B cell (primary cell): ENCODE measurements at regions not wholly inside any gene's neighbourhood (a gene's known extent, or its start where the extent isn't known, plus 50 kb on each side); places are given as distances from the start of the nearest gene placed in this dataset.
"Not testable (repeated sequence)": the region's sequence is repeated elsewhere in the genome, so short reads cannot be mapped to it uniquely, and the experiment has no call there.

ENCODE experiments used
- ATAC-seq: fragments of 200-7000 bp; cut with Tn5 transposase; one replicate; pipeline ENCODE4 v1.10.0; 2021; ENCODE audit warnings: low read depth, mild to moderate bottlenecking, moderate number of reproducible peaks, moderate library complexity
- CTCF ChIA-PET: fragments of 350-600 bp; sonication (Branson Sonifier 250); formaldehyde crosslinking; loops from one replicate; lab custom pipeline; 2021; ENCODE audit warnings: antibody characterized with exemption, inconsistent platforms; lab: Charles Lee
- POLR2A ChIA-PET: fragments of 350-600 bp; sonication (Branson Sonifier 250); formaldehyde crosslinking; loops from one replicate; lab custom pipeline; 2021; ENCODE audit warnings: antibody characterized with exemption; lab: Charles Lee
- DNase-seq: peaks from one replicate; pipeline ENCODE4 v3.0.0; 2013
- H2AFZ ChIP-seq: 2 replicates; pipeline ENCODE4 v1.6.1; 2012; ENCODE audit warnings: mild to moderate bottlenecking, low read depth, low read length; ENCODE audit not compliant: insufficient read depth, poor library complexity, severe bottlenecking
- H3K27ac ChIP-seq, 2 donors: 1 replicate in 1 of 2; 2 replicates in 1 of 2; pipeline ENCODE4 v1.5.1; 2012 to 2013; ENCODE audit warnings: low read length in 2 of 2, mild to moderate bottlenecking in 2 of 2, moderate library complexity in 1 of 2
- H3K27me3 ChIP-seq, 4 experiments: fragments of 200-600 bp in 1 of 4; sonication (generic) in 1 of 4; replicated peaks in 1 of 4; 1 replicate in 2 of 4; 2 replicates in 2 of 4; pipeline versions ENCODE4 v1.6.1 to v1.7.0; 2013 to 2016; ENCODE audit warnings: low read length in 3 of 4, mild to moderate bottlenecking in 2 of 4, mixed read lengths in 1 of 4, moderate library complexity in 1 of 4; ENCODE audit not compliant: insufficient read depth in 4 of 4, control insufficient read depth in 3 of 4; ENCODE audit errors: control extremely low read depth in 1 of 4
- H3K36me3 ChIP-seq, 2 experiments: replicated peaks in 1 of 2; 1 replicate in 1 of 2; 2 replicates in 1 of 2; pipeline versions ENCODE4 v1.6.1 to v1.7.1; 2013; ENCODE audit warnings: low read length in 1 of 2; ENCODE audit not compliant: insufficient read depth in 2 of 2, control insufficient read depth in 1 of 2; ENCODE audit errors: control extremely low read depth in 1 of 2, extremely low read depth in 1 of 2
- H3K4me1 ChIP-seq, 2 donors: fragments of 200-600 bp in 1 of 2; sonication (generic) in 1 of 2; 1 replicate in 1 of 2; 2 replicates in 1 of 2; pipeline versions ENCODE4 v1.5.1 to v1.6.1; 2013 to 2017; ENCODE audit warnings: low read length in 2 of 2; ENCODE audit not compliant: control insufficient read depth in 2 of 2, insufficient read depth in 2 of 2
- H3K4me2 ChIP-seq: replicated peaks from 2 replicates; pipeline ENCODE3; 2012; ENCODE audit warnings: mild to moderate bottlenecking, low read depth, low read length; ENCODE audit not compliant: poor library complexity, severe bottlenecking
- H3K4me3 ChIP-seq, 5 experiments: fragments of 200-600 bp in 1 of 5; sonication (generic) in 1 of 5; 1 replicate in 3 of 5; 2 replicates in 2 of 5; pipeline versions ENCODE4 v1.5.1 to v1.7.0; 2011 to 2016; ENCODE audit warnings: low read length in 4 of 5, mild to moderate bottlenecking in 4 of 5, low read depth in 2 of 5, control low read depth in 1 of 5, moderate library complexity in 1 of 5; ENCODE audit not compliant: insufficient read depth in 1 of 5; ENCODE audit errors: control extremely low read depth in 1 of 5, extremely low read depth in 1 of 5
- H3K79me2 ChIP-seq: fragments of 200-600 bp; sonication (generic); one replicate; pipeline ENCODE4 v1.6.0; 2016; ENCODE audit warnings: low read length; ENCODE audit not compliant: control insufficient read depth, insufficient read depth
- H3K9ac ChIP-seq: fragments of 200-600 bp; sonication (generic); 2 replicates; pipeline ENCODE4 v1.6.1; 2017; ENCODE audit warnings: mild to moderate bottlenecking, low read length, moderate library complexity
- H3K9me3 ChIP-seq, 3 donors: one replicate each; pipeline versions ENCODE4 v1.6.1 to v1.7.1; 2013; ENCODE audit warnings: low read length in 2 of 3; ENCODE audit not compliant: control insufficient read depth in 2 of 3, insufficient read depth in 1 of 3; ENCODE audit errors: control extremely low read depth in 1 of 3
- H4K20me1 ChIP-seq: 2 replicates; pipeline ENCODE4 v1.6.0; 2012; ENCODE audit warnings: mild to moderate bottlenecking, low read length; ENCODE audit not compliant: insufficient read depth, control insufficient read depth, poor library complexity, severe bottlenecking
- H3K27ac Mint-ChIP-seq: one replicate; pipeline ENCODE4 v1.8.0; 2021; ENCODE audit warnings: mixed read lengths
- H3K27me3 Mint-ChIP-seq: one replicate; pipeline ENCODE4 v1.8.0; 2021; ENCODE audit warnings: mixed read lengths
- H3K4me1 Mint-ChIP-seq: one replicate; pipeline ENCODE4 v1.8.0; 2021; ENCODE audit warnings: mixed read lengths
- H3K4me3 Mint-ChIP-seq: one replicate; pipeline ENCODE4 v1.8.0; 2021; ENCODE audit warnings: mixed read lengths
- H3K9me3 Mint-ChIP-seq: one replicate; pipeline ENCODE4 v1.8.0; 2022; ENCODE audit warnings: mixed read lengths; ENCODE audit not compliant: insufficient read depth
- EZH2 ChIP-seq: IDR thresholded peaks from 2 replicates; pipeline ENCODE4 v1.6.1; 2012; ENCODE audit warnings: borderline replicate concordance, low read depth, mild to moderate bottlenecking, moderate library complexity, low read length; ENCODE audit not compliant: insufficient read depth, poor library complexity, severe bottlenecking
- WGBS: methylation state at CpG from one replicate; pipeline ENCODE4 v1.1.5; 2013; ENCODE audit warnings: missing lambda C conversion rate; ENCODE audit not compliant: insufficient coverage; 5-methylcytosine and 5-hydroxymethylcytosine counted together
- intact Hi-C: fragments of 100-400 bp; cut with micrococcal nuclease; formaldehyde crosslinking; loops from one replicate; pipeline ENCODE4 v1.10.0; 2022
- TF ChIP-seq, protein P1 (sequence below): fragments of 200-600 bp; IDR thresholded peaks from one replicate; pipeline ENCODE4 v1.8.0; 2022; ENCODE audit warnings: antibody characterized with exemption, mild to moderate bottlenecking

DNA sequence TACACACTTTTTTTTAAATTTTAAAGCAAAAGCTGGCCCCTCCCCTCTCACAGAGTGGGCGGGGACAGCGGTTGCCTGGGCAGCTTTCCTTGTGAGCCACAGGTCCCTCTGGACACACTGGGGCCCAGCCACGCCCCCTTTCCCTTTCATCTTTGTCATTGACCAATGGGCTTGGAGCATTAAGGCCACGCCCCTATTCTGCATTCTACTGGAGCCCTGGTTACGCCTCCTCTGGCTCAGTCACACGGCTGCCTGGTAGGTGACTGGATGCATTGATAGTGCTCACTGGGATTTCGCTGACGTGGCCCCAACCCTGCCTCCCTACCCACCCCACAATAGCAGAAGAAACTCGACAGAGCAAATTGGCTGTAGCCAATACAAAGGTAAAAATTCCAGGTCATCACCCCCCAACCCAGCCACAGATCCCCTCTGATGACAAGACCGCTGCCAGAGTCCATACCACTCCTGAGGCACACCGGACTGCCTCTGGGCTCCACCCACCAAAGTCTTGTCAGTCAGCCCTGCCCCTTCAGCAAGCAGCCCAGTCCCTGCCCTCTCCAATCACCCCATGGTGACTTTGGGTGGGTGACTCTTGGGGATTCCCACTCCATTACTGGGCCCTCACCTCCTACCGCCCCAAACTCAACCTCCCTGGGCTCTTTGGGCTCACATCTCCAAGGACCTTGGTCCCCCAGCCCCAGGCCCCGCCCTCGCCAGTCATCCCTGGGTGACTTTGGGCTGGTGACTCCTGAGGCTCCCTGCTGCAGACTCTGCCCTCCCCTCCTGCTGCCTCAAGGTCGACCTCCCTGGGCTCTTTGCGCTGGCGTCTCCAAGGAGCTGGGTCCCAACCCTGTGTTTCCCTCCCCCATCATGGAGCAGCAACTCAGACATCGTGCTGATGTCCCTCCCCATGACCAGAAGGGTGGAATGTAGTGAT lies 112.2 kb upstream of the FAN1 start:
- intact Hi-C loops: no loop called here
- WGBS: 97% methylated on average over 10 of the region's 18 CpGs
- Histone ChIP-seq H4K20me1 (no peaks in the 10 kb centered on the region), H3K4me2 (no peak overlapping the region), H3K9me3 (no peaks in the 10 kb centered on the region), H3K27ac (no peak overlapping the region), H2AFZ (no peak overlapping the region), H3K36me3 (no peaks in the 10 kb centered on the region), H3K27me3 (no peaks in the 10 kb centered on the region), H3K79me2 (no peaks in the 10 kb centered on the region), H3K9ac (no peak overlapping the region), H3K4me1 (no peaks in the 10 kb centered on the region), H3K4me3 (no peak overlapping the region)
- ChIA-PET POLR2A (no interaction called here), CTCF (interaction anchor here (0.6 kb wide), 1 partner anchor 699 kb away, joined by 3 read pairs; no protein-coding TSS in a partner anchor)
- H3K27ac Mint-ChIP-seq: no peak overlapping the region
- no peaks in the 10 kb centered on the region for H3K9me3 Mint-ChIP-seq
- no peaks in the 10 kb centered on the region for H3K4me1 Mint-ChIP-seq
- no peak for ATAC-seq
- no peak for TF ChIP-seq EZH2
- TF ChIP-seq, protein P1, sequence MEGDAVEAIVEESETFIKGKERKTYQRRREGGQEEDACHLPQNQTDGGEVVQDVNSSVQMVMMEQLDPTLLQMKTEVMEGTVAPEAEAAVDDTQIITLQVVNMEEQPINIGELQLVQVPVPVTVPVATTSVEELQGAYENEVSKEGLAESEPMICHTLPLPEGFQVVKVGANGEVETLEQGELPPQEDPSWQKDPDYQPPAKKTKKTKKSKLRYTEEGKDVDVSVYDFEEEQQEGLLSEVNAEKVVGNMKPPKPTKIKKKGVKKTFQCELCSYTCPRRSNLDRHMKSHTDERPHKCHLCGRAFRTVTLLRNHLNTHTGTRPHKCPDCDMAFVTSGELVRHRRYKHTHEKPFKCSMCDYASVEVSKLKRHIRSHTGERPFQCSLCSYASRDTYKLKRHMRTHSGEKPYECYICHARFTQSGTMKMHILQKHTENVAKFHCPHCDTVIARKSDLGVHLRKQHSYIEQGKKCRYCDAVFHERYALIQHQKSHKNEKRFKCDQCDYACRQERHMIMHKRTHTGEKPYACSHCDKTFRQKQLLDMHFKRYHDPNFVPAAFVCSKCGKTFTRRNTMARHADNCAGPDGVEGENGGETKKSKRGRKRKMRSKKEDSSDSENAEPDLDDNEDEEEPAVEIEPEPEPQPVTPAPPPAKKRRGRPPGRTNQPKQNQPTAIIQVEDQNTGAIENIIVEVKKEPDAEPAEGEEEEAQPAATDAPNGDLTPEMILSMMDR: no peak
- DNase-seq: no peak
- no peak overlapping the region for H3K4me3 Mint-ChIP-seq
- H3K27me3 Mint-ChIP-seq: peaks cover 32% of the 10 kb centered on the region

- H3K4me1 Mint-ChIP-seq, H3K27ac ChIP-seq, H3K9me3 ChIP-seq, ATAC-seq, H3K79me2 ChIP-seq, CTCF ChIA-PET, POLR2A ChIA-PET, H3K36me3 ChIP-seq, H3K4me1 ChIP-seq, H3K4me3 Mint-ChIP-seq, H3K9me3 Mint-ChIP-seq, H3K27ac Mint-ChIP-seq, DNase-seq, H2AFZ ChIP-seq, H3K27me3 ChIP-seq, H3K4me2 ChIP-seq, H4K20me1 ChIP-seq, H3K4me3 ChIP-seq, intact Hi-C loops, H3K9ac ChIP-seq: not testable (repeated sequence)
- H3K27me3 Mint-ChIP-seq: peaks cover 37% of the 10 kb centered on the region
- no CpG with 5 or more reads among the region's 3 CpGs for WGBS
Observed at GRCh38 chr15:30792843-30793242, 110.9 kb upstream of the FAN1 start.
